Natural killer cell (primary cell): ENCODE measurements at regions not wholly inside any gene's neighbourhood (a gene's known extent, or its start where the extent isn't known, plus 50 kb on each side); places are given as distances from the start of the nearest gene placed in this dataset.
"Not testable (repeated sequence)": the region's sequence is repeated elsewhere in the genome, so short reads cannot be mapped to it uniquely, and the experiment has no call there.

ENCODE experiments used
- ATAC-seq, 3 donors: fragments of 150-1000 bp in 2 of 3; fragments of 200-7000 bp in 1 of 3; cut with Tn5 transposase; 1 replicate in 1 of 3; 2 replicates in 2 of 3; pipeline ENCODE4 v1.10.0; 2021; ENCODE audit warnings: mild to moderate bottlenecking in 2 of 3, moderate library complexity in 2 of 3
- DNase-seq, 2 donors: peaks; one replicate each; pipeline versions ENCODE4 v3.0.0 to v3.0.0-alpha.2; 2013 to 2021; ENCODE audit warnings: mixed read lengths in 1 of 2
- H3K27ac ChIP-seq: one replicate; pipeline ENCODE4 v1.5.1; 2013; ENCODE audit warnings: mild to moderate bottlenecking, low read length
- H3K27me3 ChIP-seq: one replicate; pipeline ENCODE4 v1.6.1; 2013; ENCODE audit warnings: low read length; ENCODE audit not compliant: control insufficient read depth, insufficient read depth
- H3K36me3 ChIP-seq: one replicate; pipeline ENCODE4 v1.6.1; 2013; ENCODE audit warnings: low read length; ENCODE audit not compliant: control insufficient read depth, insufficient read depth
- H3K4me1 ChIP-seq: one replicate; pipeline ENCODE4 v1.6.1; 2013; ENCODE audit warnings: low read length; ENCODE audit not compliant: control insufficient read depth, insufficient read depth
- H3K4me3 ChIP-seq: one replicate; pipeline ENCODE4 v1.5.1; 2013; ENCODE audit warnings: low read length
- H3K9me3 ChIP-seq: one replicate; pipeline ENCODE4 v1.6.1; 2013; ENCODE audit warnings: low read length; ENCODE audit not compliant: control insufficient read depth, insufficient read depth
- H3K27ac Mint-ChIP-seq, 2 donors: one replicate each; pipeline ENCODE4 v1.8.0; 2022; ENCODE audit warnings: mild to moderate bottlenecking in 2 of 2, mixed read lengths in 2 of 2, moderate library complexity in 1 of 2
- H3K27me3 Mint-ChIP-seq, 2 donors: one replicate each; pipeline ENCODE4 v1.8.0; 2022; ENCODE audit warnings: low read depth in 2 of 2, mixed read lengths in 2 of 2
- H3K36me3 Mint-ChIP-seq: one replicate; pipeline ENCODE4 v1.8.0; 2022; ENCODE audit warnings: mixed read lengths
- H3K4me1 Mint-ChIP-seq, 2 donors: one replicate each; pipeline ENCODE4 v1.8.0; 2022; ENCODE audit warnings: mixed read lengths in 2 of 2
- H3K4me3 Mint-ChIP-seq: one replicate; pipeline ENCODE4 v1.8.0; 2022; ENCODE audit warnings: mild to moderate bottlenecking, moderate library complexity, mixed read lengths
- H3K9me3 Mint-ChIP-seq, 2 donors: one replicate each; pipeline ENCODE4 v1.8.0; 2022; ENCODE audit warnings: mixed read lengths in 2 of 2
- CTCF ChIP-seq: fragments of 200-600 bp; IDR thresholded peaks from one replicate; pipeline ENCODE4 v1.8.0; 2022; ENCODE audit warnings: antibody characterized with exemption
- WGBS: methylation state at CpG from one replicate; pipeline ENCODE4 v1.1.7; 2013; ENCODE audit warnings: missing lambda C conversion rate; ENCODE audit not compliant: insufficient coverage; 5-methylcytosine and 5-hydroxymethylcytosine counted together
- intact Hi-C: fragments of 100-400 bp; cut with micrococcal nuclease; formaldehyde crosslinking; loops from one replicate; pipeline ENCODE4 v1.14.2; 2022

- peak in 2 of 3 donors; percentile 45 to 65 for ATAC-seq
- H3K4me1 Mint-ChIP-seq, result peaks cover 7 to 12% of the 10 kb centered on the region in 2 donors
- no peaks in the 10 kb centered on the region for H3K9me3 Mint-ChIP-seq
Observed at GRCh38 chr3:28151608-28152228, 89.7 kb upstream of the CMC1 start.

GRCh38 chr3:28155631-28156030 lies 85.8 kb upstream of the CMC1 start:
- Histone ChIP-seq H3K27me3 (no peaks in the 10 kb centered on the region), H3K36me3 (no peaks in the 10 kb centered on the region), H3K27ac (no peak overlapping the region), H3K9me3 (no peaks in the 10 kb centered on the region), H3K4me3 (no peak overlapping the region), H3K4me1 (no peaks in the 10 kb centered on the region)
- H3K4me3 Mint-ChIP-seq, result no peak overlapping the region
- WGBS, result 86% methylated on average over 2 of the region's 2 CpGs
- TF ChIP-seq CTCF, result no peak
- H3K9me3 Mint-ChIP-seq, result peaks cover 0 to 8% of the 10 kb centered on the region in 2 donors
- DNase-seq (no peak), ATAC-seq (no peak)
- H3K4me1 Mint-ChIP-seq, result peaks cover 7 to 12% of the 10 kb centered on the region in 2 donors
- no peak overlapping the region for H3K27ac Mint-ChIP-seq
- intact Hi-C loops, result no loop called here
- peaks cover 8% of the 10 kb centered on the region for H3K36me3 Mint-ChIP-seq
- H3K27me3 Mint-ChIP-seq, result no peaks in the 10 kb centered on the region

More at GRCh38 chr3:28151608-28152228, 89.7 kb upstream of the CMC1 start:
- Histone ChIP-seq H3K27me3 (no peaks in the 10 kb centered on the region), H3K9me3 (no peaks in the 10 kb centered on the region), H3K4me1 (no peaks in the 10 kb centered on the region), H3K27ac (no peak overlapping the region), H3K36me3 (no peaks in the 10 kb centered on the region), H3K4me3 (no peak overlapping the region)
- peak in 1 of 2 donors; percentile 19 for DNase-seq
- Mint-ChIP-seq H3K27ac (peak overlapping the region; percentile 39), H3K4me3 (peak overlapping the region; percentile 65), H3K36me3 (no peaks in the 10 kb centered on the region), H3K27me3 (no peaks in the 10 kb centered on the region)
- no peak for TF ChIP-seq CTCF
- intact Hi-C loops, result no loop called here

GRCh38 chr3:28156599-28156998 lies 84.8 kb upstream of the CMC1 start:
- H3K27me3 Mint-ChIP-seq, ATAC-seq, H3K4me1 Mint-ChIP-seq, H3K27me3 ChIP-seq, DNase-seq, intact Hi-C loops, H3K36me3 Mint-ChIP-seq, H3K27ac ChIP-seq, H3K9me3 ChIP-seq, H3K27ac Mint-ChIP-seq, H3K4me3 ChIP-seq, H3K36me3 ChIP-seq, H3K9me3 Mint-ChIP-seq, H3K4me3 Mint-ChIP-seq, H3K4me1 ChIP-seq: not testable (repeated sequence)
- 97% methylated on average over 16 of the region's 16 CpGs for WGBS

GRCh38 chr3:28171962-28172361 lies 69.5 kb upstream of the CMC1 start:
- Mint-ChIP-seq H3K27me3 (no peaks in the 10 kb centered on the region), H3K36me3 (peaks cover 8% of the 10 kb centered on the region), H3K27ac (peak overlapping the region; percentile 85 to 88), H3K4me1 (peaks cover 13 to 16% of the 10 kb centered on the region in 2 donors), H3K4me3 (peak overlapping the region; percentile 82), H3K9me3 (no peaks in the 10 kb centered on the region)
- Histone ChIP-seq H3K36me3 (no peaks in the 10 kb centered on the region), H3K9me3 (no peaks in the 10 kb centered on the region), H3K27ac (peak overlapping the region; percentile 30), H3K4me3 (no peak overlapping the region), H3K4me1 (no peaks in the 10 kb centered on the region), H3K27me3 (no peaks in the 10 kb centered on the region)
- ATAC-seq (peak; percentile 83 to 92 (median 91)), DNase-seq (peak in 1 of 2 donors; percentile 48)
- TF ChIP-seq CTCF, result no peak
- intact Hi-C loops, result no loop called here
- no CpG with 5 or more reads among the region's 1 CpG for WGBS
